Uterus (tissue), 3 donors: ENCODE measurements at regions not wholly inside any gene's neighbourhood (a gene's known extent, or its start where the extent isn't known, plus 50 kb on each side); places are given as distances from the start of the nearest gene placed in this dataset.

Source experiments
- DNase-seq, 2 donors: peaks; one replicate each; pipeline ENCODE4 v3.0.0-alpha.2; 2019 to 2020
- H3K27ac ChIP-seq, 2 donors: fragments of 200-600 bp; sonication (generic); 1 replicate in 1 of 2; 2 replicates in 1 of 2; pipeline ENCODE4 v1.5.1; 2016 to 2018
- H3K27me3 ChIP-seq, 2 donors: fragments of 200-600 bp; sonication (generic); one replicate each; pipeline ENCODE4 v1.5.1; 2018 to 2019; ENCODE audit warnings: control low read depth in 1 of 2
- H3K36me3 ChIP-seq, 2 donors: fragments of 200-600 bp; sonication (generic); one replicate each; pipeline ENCODE4 v1.5.1; 2019; ENCODE audit warnings: control low read depth in 1 of 2
- H3K4me1 ChIP-seq, 2 donors: fragments of 200-600 bp; sonication (generic); one replicate each; pipeline ENCODE4 v1.5.1; 2018 to 2019; ENCODE audit warnings: control low read depth in 1 of 2
- H3K4me3 ChIP-seq, 2 donors: fragments of 200-600 bp; sonication (generic); 1 replicate in 1 of 2; 2 replicates in 1 of 2; pipeline ENCODE4 v1.5.1; 2018 to 2019; ENCODE audit warnings: mild to moderate bottlenecking in 1 of 2
- H3K9me3 ChIP-seq, 2 donors: fragments of 200-600 bp; sonication (generic); one replicate each; pipeline ENCODE4 v1.5.1; 2019; ENCODE audit warnings: control low read depth in 1 of 2
- CTCF ChIP-seq, 4 experiments: fragments of 200-600 bp in 2 of 4; fragments of 450-650 bp in 2 of 4; sonication (generic) in 2 of 4; IDR thresholded peaks; one replicate each; pipeline ENCODE4 v1.5.1; 2016 to 2019; ENCODE audit warnings: antibody characterized with exemption in 4 of 4, mild to moderate bottlenecking in 2 of 4, moderate library complexity in 1 of 4
- POLR2A ChIP-seq, 2 donors: fragments of 450-650 bp; IDR thresholded peaks; one replicate each; pipeline ENCODE4 v1.6.1; 2016; ENCODE audit warnings: antibody characterized with exemption in 2 of 2, mild to moderate bottlenecking in 1 of 2, moderate library complexity in 1 of 2
- intact Hi-C: fragments of 100-400 bp; cut with DNase I; formaldehyde crosslinking; loops from one replicate; pipeline ENCODE4 v1.15.1; 2023; ENCODE audit warnings: low total_unique reads
- donor health status: DM: yes; HTN: yes; CAD: no.

DNA sequence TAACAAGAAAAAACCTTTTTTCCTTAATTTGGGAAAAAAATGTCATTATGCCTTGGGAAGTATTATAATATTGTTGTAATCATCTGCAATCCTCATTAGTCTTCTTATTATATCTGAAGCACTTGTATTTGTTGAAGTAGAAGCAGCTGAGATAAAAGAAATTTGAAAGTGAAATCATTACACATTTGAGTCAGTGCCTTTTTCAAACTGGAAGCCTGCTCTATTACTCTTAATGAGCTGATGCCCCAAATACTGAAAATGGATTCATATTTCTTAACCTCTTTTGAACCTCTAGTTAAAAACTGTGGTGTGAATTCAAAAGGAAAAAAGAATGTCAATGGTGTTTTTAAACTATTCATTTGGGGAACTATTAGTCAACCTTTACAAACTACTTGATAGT is 1027.7 kb downstream of the NR2F1-AS1 start:
- no peaks in the 10 kb centered on the region for H3K4me1 ChIP-seq
- no peak overlapping the region for H3K27ac ChIP-seq
- no peaks in the 10 kb centered on the region for H3K9me3 ChIP-seq
- no peaks in the 10 kb centered on the region for H3K36me3 ChIP-seq
- TF ChIP-seq POLR2A (IDR thresholded peaks at IDR 0.05) (no peak), CTCF (IDR thresholded peaks at IDR 0.05) (no peak)
- H3K27me3 ChIP-seq: no peaks in the 10 kb centered on the region
- intact Hi-C loops: no loop called here
- no peak overlapping the region for H3K4me3 ChIP-seq
- DNase-seq: no peak

- no peak for TF ChIP-seq POLR2A (IDR thresholded peaks at IDR 0.05)
- TF ChIP-seq CTCF (IDR thresholded peaks at IDR 0.05): no peak
- Histone ChIP-seq H3K27me3 (no peaks in the 10 kb centered on the region), H3K4me1 (no peaks in the 10 kb centered on the region), H3K9me3 (no peaks in the 10 kb centered on the region), H3K4me3 (no peak overlapping the region), H3K27ac (no peak overlapping the region), H3K36me3 (no peaks in the 10 kb centered on the region)
- DNase-seq: no peak
- intact Hi-C loops: no loop called here
These were observed 1028.5 kb downstream of the NR2F1-AS1 start for GRCh38 chr5:92552206-92553160.

DNA sequence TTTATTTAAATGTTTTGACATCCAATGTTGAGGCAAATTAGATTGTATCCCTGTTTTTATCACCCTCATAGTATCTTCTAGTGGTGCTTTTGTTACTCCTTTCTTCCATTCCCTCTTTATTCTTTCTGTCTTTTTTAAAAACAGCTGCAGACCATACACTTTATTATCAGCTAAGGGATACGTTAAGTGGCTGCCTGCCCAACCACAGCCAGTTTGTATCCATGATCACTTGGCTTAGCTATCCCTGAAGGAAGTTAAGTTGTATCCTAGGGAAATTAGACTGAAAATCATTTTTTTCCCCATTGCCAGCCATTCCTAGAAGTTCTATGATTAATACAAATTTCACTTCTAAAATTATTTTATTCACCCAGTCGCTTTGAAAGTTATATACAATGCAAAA is 1032.7 kb downstream of the NR2F1-AS1 start:
- TF ChIP-seq POLR2A (IDR thresholded peaks at IDR 0.05): no peak
- no peak for TF ChIP-seq CTCF (IDR thresholded peaks at IDR 0.05)
- intact Hi-C loops: no loop called here
- no peak overlapping the region for H3K4me3 ChIP-seq
- H3K36me3 ChIP-seq: no peaks in the 10 kb centered on the region
- H3K4me1 ChIP-seq: no peaks in the 10 kb centered on the region
- H3K27me3 ChIP-seq: no peaks in the 10 kb centered on the region
- DNase-seq: no peak
- H3K9me3 ChIP-seq: no peaks in the 10 kb centered on the region
- H3K27ac ChIP-seq: no peak overlapping the region

GRCh38 chr5:92544596-92544995 is 1036.4 kb downstream of the NR2F1-AS1 start:
- no peaks in the 10 kb centered on the region for H3K27me3 ChIP-seq
- intact Hi-C loops: no loop called here
- no peaks in the 10 kb centered on the region for H3K9me3 ChIP-seq

More at GRCh38 chr5:92544596-92544995, 1036.4 kb downstream of the NR2F1-AS1 start:
- Histone ChIP-seq H3K4me3 (no peak overlapping the region), H3K36me3 (no peaks in the 10 kb centered on the region), H3K27ac (no peak overlapping the region), H3K4me1 (no peaks in the 10 kb centered on the region)
- no peak for TF ChIP-seq CTCF (IDR thresholded peaks at IDR 0.05)
- TF ChIP-seq POLR2A (IDR thresholded peaks at IDR 0.05): no peak
- no peak for DNase-seq
